A549 (cell line): ENCODE measurements at regions not wholly inside any gene's neighbourhood (a gene's known extent, or its start where the extent isn't known, plus 50 kb on each side); places are given as distances from the start of the nearest gene placed in this dataset.

Source experiments
- ATAC-seq, 2 experiments: fragments of 200-7000 bp in 1 of 2; fragments of >200 bp in 1 of 2; cut with Nextera tagmentation in 1 of 2; cut with Tn5 transposase in 1 of 2; 3 replicates each; pipeline versions ENCODE4 v1.8.0 to v1.9.1; 2018 to 2020; ENCODE audit warnings: mild to moderate bottlenecking in 1 of 2, moderate library complexity in 1 of 2
- CTCF ChIA-PET: fragments of 300-600 bp; sonication (Branson Sonifier 250); formaldehyde crosslinking; extraction: SDS; loops from one replicate; lab custom pipeline; 2021; ENCODE audit warnings: antibody characterized with exemption, inconsistent platforms; lab: Yijun Ruan, JAX
- POLR2A ChIA-PET: fragments of 350-600 bp; formaldehyde crosslinking; extraction: SDS; loops from one replicate; lab custom pipeline; 2021; ENCODE audit warnings: antibody characterized with exemption, inconsistent platforms; lab: Yijun Ruan, JAX
- DNase-seq, 2 experiments: peaks; one replicate each; pipeline versions ENCODE4 v3.0.0 to v3.0.0-alpha.2; 2011 to 2016; ENCODE audit warnings: low read depth in 1 of 2, low spot score in 1 of 2
- FAIRE-seq: peaks from 2 replicates; lab custom pipeline; 2011; peaks lifted over from hg19 to GRCh38; lab: Jason Lieb, UNC
- H3K27ac ChIP-seq, 2 experiments: fragments of >200 bp; sonication (Bioruptor Twin); formaldehyde crosslinking; 3 replicates each; pipeline ENCODE4 v1.5.1; 2016 to 2017
- H3K4me1 ChIP-seq: fragments of >200 bp; sonication (Bioruptor Twin); formaldehyde crosslinking; 3 replicates; pipeline ENCODE4 v1.6.1; 2016
- H3K4me2 ChIP-seq: fragments of >200 bp; sonication (Bioruptor Twin); formaldehyde crosslinking; 3 replicates; pipeline ENCODE4 v1.6.1; 2016
- H3K4me3 ChIP-seq: fragments of >200 bp; sonication (Bioruptor Twin); formaldehyde crosslinking; 3 replicates; pipeline ENCODE4 v1.5.1; 2016
- H3K9me3 ChIP-seq: fragments of >200 bp; sonication (Bioruptor Twin); formaldehyde crosslinking; 3 replicates; pipeline ENCODE4 v1.6.1; 2016
- BCL3 ChIP-seq: fragments of >200 bp; sonication (Bioruptor Twin); formaldehyde crosslinking; IDR thresholded peaks from 3 replicates; pipeline ENCODE4 v1.6.1; 2016
- BHLHE40 ChIP-seq: IDR thresholded peaks from 2 replicates; pipeline ENCODE4 v1.6.1; 2012; ENCODE audit warnings: low read depth, low read length, inconsistent platforms
- CEBPB ChIP-seq, 2 experiments: fragments of >200 bp in 1 of 2; sonication (Bioruptor Twin) in 1 of 2; formaldehyde crosslinking in 1 of 2; IDR thresholded peaks; 2 replicates each; pipeline ENCODE4 v1.6.1; 2012 to 2016
- CHD4 ChIP-seq: fragments of 200-600 bp; sonication (generic); IDR thresholded peaks from 2 replicates; pipeline ENCODE4 v1.6.1; 2016; ENCODE audit warnings: antibody characterized with exemption, mild to moderate bottlenecking, borderline replicate concordance
- EP300 ChIP-seq, 2 experiments: fragments of >200 bp; sonication (Bioruptor Twin); formaldehyde crosslinking; IDR thresholded peaks; 2 replicates in 1 of 2; 3 replicates in 1 of 2; pipeline ENCODE4 v1.6.1; 2016 to 2017
- ESRRA ChIP-seq: fragments of 150-350 bp; IDR thresholded peaks from 2 replicates; pipeline ENCODE4 v1.6.1; 2014; ENCODE audit warnings: mild to moderate bottlenecking, low read length, borderline replicate concordance
- GATA3 ChIP-seq: IDR thresholded peaks from 2 replicates; pipeline ENCODE4 v1.6.1; 2012; ENCODE audit warnings: borderline replicate concordance
- HDAC2 ChIP-seq: fragments of 200-600 bp; sonication (generic); IDR thresholded peaks from 2 replicates; pipeline ENCODE4 v1.6.1; 2016
- HMGXB4 ChIP-seq: fragments of 250-450 bp; sonication (Bioruptor Pico); IDR thresholded peaks from 2 replicates; pipeline ENCODE4 v1.5.0; 2021; ENCODE audit warnings: mild to moderate bottlenecking, moderate library complexity, borderline replicate concordance
- HOXB5 ChIP-seq: fragments of 250-450 bp; sonication (Bioruptor Pico); IDR thresholded peaks from 2 replicates; pipeline ENCODE4 v1.5.0; 2020; ENCODE audit warnings: mild to moderate bottlenecking, moderate library complexity
- JUNB ChIP-seq: fragments of >200 bp; sonication (Bioruptor Twin); formaldehyde crosslinking; IDR thresholded peaks from 2 replicates; pipeline ENCODE4 v1.6.1; 2016
- MAFK ChIP-seq: fragments of 450-650 bp; IDR thresholded peaks from 2 replicates; pipeline ENCODE4 v1.6.1; 2014; ENCODE audit not compliant: partially characterized antibody
- MAX ChIP-seq: IDR thresholded peaks from 2 replicates; pipeline ENCODE4 v1.6.1; 2012
- MYC ChIP-seq: IDR thresholded peaks from 2 replicates; pipeline ENCODE4 v1.6.1; 2012; ENCODE audit warnings: mild to moderate bottlenecking, inconsistent platforms, low read length, improper control_type of control experiment, borderline replicate concordance
- NFE2L2 ChIP-seq: fragments of 150-350 bp; conservative IDR thresholded peaks from 2 replicates; pipeline ENCODE4 v1.6.1; 2014; ENCODE audit warnings: low read length
- POLR2A ChIP-seq: IDR thresholded peaks from 2 replicates; pipeline ENCODE4 v1.6.1; 2012; ENCODE audit warnings: mild to moderate bottlenecking, low read length
- RAD21 ChIP-seq, 2 experiments: fragments of >200 bp in 1 of 2; sonication (Bioruptor Twin) in 1 of 2; formaldehyde crosslinking in 1 of 2; IDR thresholded peaks in 1 of 2; conservative IDR thresholded peaks in 1 of 2; 2 replicates in 1 of 2; 3 replicates in 1 of 2; pipeline ENCODE4 v1.6.1; 2012 to 2018; ENCODE audit warnings: inconsistent platforms in 1 of 2
- RARB ChIP-seq: fragments of 250-450 bp; sonication (Bioruptor Pico); IDR thresholded peaks from 2 replicates; pipeline ENCODE4 v1.8.0; 2021; ENCODE audit warnings: mild to moderate bottlenecking, moderate library complexity
- RCOR1 ChIP-seq: fragments of 150-350 bp; IDR thresholded peaks from 2 replicates; pipeline ENCODE4 v1.6.1; 2014; ENCODE audit warnings: antibody characterized with exemption, low read length, low read depth
- RFX5 ChIP-seq: fragments of 450-650 bp; IDR thresholded peaks from 2 replicates; pipeline ENCODE4 v1.7.1; 2014; ENCODE audit warnings: antibody characterized with exemption, mild to moderate bottlenecking, moderate library complexity
- RNF2 ChIP-seq: fragments of 200-600 bp; sonication (generic); IDR thresholded peaks from 2 replicates; pipeline ENCODE4 v1.6.1; 2016; ENCODE audit warnings: low read depth, mild to moderate bottlenecking, antibody characterized with exemption, moderate library complexity, borderline replicate concordance
- SREBF2 ChIP-seq: fragments of 450-650 bp; IDR thresholded peaks from 2 replicates; pipeline ENCODE4 v1.6.1; 2014; ENCODE audit warnings: mild to moderate bottlenecking, moderate library complexity
- WGBS: methylation state at CpG from one replicate; pipeline ENCODE4 v1.1.6; 2017; ENCODE audit errors: missing lambda C conversion rate; 5-methylcytosine and 5-hydroxymethylcytosine counted together
- TF ChIP-seq, protein P1 (sequence below): fragments of 200-600 bp; sonication (generic); IDR thresholded peaks from 2 replicates; pipeline ENCODE4 v1.6.1; 2016; ENCODE audit warnings: antibody characterized with exemption, mild to moderate bottlenecking, moderate library complexity
- TF ChIP-seq, protein P2 (sequence below): fragments of 150-350 bp; IDR thresholded peaks from 2 replicates; pipeline ENCODE4 v1.6.1; 2014; ENCODE audit warnings: low read depth, mild to moderate bottlenecking, low read length

DNA sequence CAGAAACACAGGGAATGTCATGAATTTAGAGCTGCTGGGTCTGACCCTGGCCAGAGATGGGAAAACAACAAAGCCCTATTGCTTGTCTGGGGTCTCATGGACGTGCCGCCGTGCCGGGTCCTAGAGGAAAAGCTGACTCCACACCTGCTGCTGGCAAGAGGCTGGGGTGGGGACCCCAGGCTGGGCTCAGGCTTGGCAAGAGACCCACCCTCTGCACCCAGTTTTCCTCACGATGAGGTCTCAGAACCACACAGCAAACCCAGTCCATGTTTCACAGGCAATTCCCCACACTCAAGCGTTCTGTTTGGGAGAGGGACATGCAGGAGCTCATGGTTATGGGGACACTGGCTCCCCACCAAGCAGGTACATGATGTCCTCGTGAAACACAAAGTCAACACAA lies 367.3 kb upstream of the SALL3 start:
- no peak overlapping the region for H3K4me2 ChIP-seq
- ChIA-PET CTCF (no interaction called here), POLR2A (no interaction called here)
- no peak for DNase-seq
- H3K4me1 ChIP-seq, result no peaks in the 10 kb centered on the region
- TF ChIP-seq HDAC2, result no peak
- no peak for TF ChIP-seq SREBF2
- TF ChIP-seq RNF2, result no peak
- H3K27ac ChIP-seq, result no peak overlapping the region
- FAIRE-seq, result no peak
- ATAC-seq, result no peak
- WGBS, result no CpG with 5 or more reads among the region's 7 CpGs
- no peak overlapping the region for H3K4me3 ChIP-seq
- no peaks in the 10 kb centered on the region for H3K9me3 ChIP-seq

GRCh38 chr18:78612801-78613200 lies 366.8 kb upstream of the SALL3 start:
- ATAC-seq, result no peak
- TF ChIP-seq JUNB (no peak), CEBPB (IDR thresholded peaks at IDR 0.05) (no peak), RCOR1 (no peak), NFE2L2 (no peak), POLR2A (no peak), RAD21 (conservative IDR thresholded peaks at IDR 0.05 in 1 of 2, IDR thresholded peaks at IDR 0.05 in 1 of 2) (no peak), BHLHE40 (no peak), MYC (no peak), HMGXB4 (CRISPR knock-in tag) (no peak), EP300 (IDR thresholded peaks at IDR 0.05) (no peak), CHD4 (no peak)
- ChIA-PET POLR2A (no interaction called here), CTCF (no interaction called here)
- no peaks in the 10 kb centered on the region for H3K9me3 ChIP-seq
- H3K27ac ChIP-seq, result no peak overlapping the region
- DNase-seq, result no peak
- no peak for FAIRE-seq
- no peak overlapping the region for H3K4me3 ChIP-seq
- 34% methylated on average over 7 of the region's 13 CpGs for WGBS
- no peaks in the 10 kb centered on the region for H3K4me1 ChIP-seq
- H3K4me2 ChIP-seq, result no peak overlapping the region

- FAIRE-seq, result no peak
- H3K4me2 ChIP-seq, result no peak overlapping the region
- no peak overlapping the region for H3K27ac ChIP-seq
- POLR2A ChIA-PET, result no interaction called here
- 4% methylated on average over 4 of the region's 4 CpGs for WGBS
- no peak for TF ChIP-seq RFX5
- no peak for TF ChIP-seq MAFK
- TF ChIP-seq MYC, result no peak
- TF ChIP-seq, protein P1, sequence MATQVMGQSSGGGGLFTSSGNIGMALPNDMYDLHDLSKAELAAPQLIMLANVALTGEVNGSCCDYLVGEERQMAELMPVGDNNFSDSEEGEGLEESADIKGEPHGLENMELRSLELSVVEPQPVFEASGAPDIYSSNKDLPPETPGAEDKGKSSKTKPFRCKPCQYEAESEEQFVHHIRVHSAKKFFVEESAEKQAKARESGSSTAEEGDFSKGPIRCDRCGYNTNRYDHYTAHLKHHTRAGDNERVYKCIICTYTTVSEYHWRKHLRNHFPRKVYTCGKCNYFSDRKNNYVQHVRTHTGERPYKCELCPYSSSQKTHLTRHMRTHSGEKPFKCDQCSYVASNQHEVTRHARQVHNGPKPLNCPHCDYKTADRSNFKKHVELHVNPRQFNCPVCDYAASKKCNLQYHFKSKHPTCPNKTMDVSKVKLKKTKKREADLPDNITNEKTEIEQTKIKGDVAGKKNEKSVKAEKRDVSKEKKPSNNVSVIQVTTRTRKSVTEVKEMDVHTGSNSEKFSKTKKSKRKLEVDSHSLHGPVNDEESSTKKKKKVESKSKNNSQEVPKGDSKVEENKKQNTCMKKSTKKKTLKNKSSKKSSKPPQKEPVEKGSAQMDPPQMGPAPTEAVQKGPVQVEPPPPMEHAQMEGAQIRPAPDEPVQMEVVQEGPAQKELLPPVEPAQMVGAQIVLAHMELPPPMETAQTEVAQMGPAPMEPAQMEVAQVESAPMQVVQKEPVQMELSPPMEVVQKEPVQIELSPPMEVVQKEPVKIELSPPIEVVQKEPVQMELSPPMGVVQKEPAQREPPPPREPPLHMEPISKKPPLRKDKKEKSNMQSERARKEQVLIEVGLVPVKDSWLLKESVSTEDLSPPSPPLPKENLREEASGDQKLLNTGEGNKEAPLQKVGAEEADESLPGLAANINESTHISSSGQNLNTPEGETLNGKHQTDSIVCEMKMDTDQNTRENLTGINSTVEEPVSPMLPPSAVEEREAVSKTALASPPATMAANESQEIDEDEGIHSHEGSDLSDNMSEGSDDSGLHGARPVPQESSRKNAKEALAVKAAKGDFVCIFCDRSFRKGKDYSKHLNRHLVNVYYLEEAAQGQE, result no peak
- no peak for TF ChIP-seq ESRRA
- TF ChIP-seq BCL3, result no peak
- no peak for TF ChIP-seq HMGXB4 (CRISPR knock-in tag)
- no peak for TF ChIP-seq HOXB5
- no peak for TF ChIP-seq NFE2L2
- no peak for TF ChIP-seq RARB (CRISPR knock-in tag)
- TF ChIP-seq MAX, result no peak
- no peak for TF ChIP-seq GATA3
- TF ChIP-seq RNF2, result no peak
- TF ChIP-seq, protein P2, sequence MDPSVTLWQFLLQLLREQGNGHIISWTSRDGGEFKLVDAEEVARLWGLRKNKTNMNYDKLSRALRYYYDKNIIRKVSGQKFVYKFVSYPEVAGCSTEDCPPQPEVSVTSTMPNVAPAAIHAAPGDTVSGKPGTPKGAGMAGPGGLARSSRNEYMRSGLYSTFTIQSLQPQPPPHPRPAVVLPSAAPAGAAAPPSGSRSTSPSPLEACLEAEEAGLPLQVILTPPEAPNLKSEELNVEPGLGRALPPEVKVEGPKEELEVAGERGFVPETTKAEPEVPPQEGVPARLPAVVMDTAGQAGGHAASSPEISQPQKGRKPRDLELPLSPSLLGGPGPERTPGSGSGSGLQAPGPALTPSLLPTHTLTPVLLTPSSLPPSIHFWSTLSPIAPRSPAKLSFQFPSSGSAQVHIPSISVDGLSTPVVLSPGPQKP, result no peak
- no peak overlapping the region for H3K4me3 ChIP-seq
- CTCF ChIA-PET, result no interaction called here
- no peaks in the 10 kb centered on the region for H3K9me3 ChIP-seq
- no peak for ATAC-seq
- no peaks in the 10 kb centered on the region for H3K4me1 ChIP-seq
- DNase-seq, result no peak
Measured at GRCh38 chr18:78618726-78619125, 360.9 kb upstream of the SALL3 start.
